Inflammatory macrophage treated with lipopolysaccharide for 1 hour (primary cell): ENCODE measurements at regions not wholly inside any gene's neighbourhood (a gene's known extent, or its start where the extent isn't known, plus 50 kb on each side); places are given as distances from the start of the nearest gene placed in this dataset.

Source experiments
- DNase-seq, 2 donors: peaks; one replicate each; pipeline ENCODE4 v3.0.0-alpha.2; 2020 to 2022

DNA sequence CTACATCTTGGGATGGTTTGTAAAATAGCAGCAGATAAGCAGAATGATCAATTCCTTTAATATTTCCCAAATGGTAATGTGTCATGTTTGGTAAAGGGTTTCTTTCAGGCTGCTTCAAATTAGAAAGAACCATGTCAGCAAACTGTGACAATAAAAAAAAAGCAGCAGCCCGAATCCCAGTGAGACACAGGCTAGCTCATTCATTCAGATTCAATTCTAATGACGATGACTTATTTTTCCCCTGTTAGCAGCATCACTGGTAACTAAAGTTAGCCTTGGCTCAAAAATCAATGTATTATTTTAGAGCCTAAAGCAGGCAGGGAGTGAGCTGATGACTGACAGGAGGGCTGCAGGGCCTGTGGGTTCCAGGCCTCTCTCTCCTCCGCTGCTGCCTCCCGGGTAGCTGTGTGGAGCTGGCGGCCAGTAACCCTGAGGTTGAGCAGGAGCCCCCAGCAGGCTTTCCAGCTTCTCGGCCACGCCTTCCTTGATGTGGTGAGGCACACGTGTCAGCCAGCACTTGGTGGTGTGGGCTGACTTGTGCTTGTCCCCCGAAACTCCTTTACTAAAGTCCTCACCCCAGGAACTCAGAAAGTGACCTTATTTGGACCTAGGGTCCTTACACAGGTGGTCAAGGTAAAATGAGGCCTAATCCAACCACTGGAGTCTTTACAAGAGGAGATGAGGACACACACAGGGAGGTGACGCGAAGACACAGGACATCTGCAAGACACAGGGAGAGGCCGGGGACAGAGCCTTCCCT, 120.5 kb upstream of the HS6ST1 start:
- DNase-seq: no peak

DNA sequence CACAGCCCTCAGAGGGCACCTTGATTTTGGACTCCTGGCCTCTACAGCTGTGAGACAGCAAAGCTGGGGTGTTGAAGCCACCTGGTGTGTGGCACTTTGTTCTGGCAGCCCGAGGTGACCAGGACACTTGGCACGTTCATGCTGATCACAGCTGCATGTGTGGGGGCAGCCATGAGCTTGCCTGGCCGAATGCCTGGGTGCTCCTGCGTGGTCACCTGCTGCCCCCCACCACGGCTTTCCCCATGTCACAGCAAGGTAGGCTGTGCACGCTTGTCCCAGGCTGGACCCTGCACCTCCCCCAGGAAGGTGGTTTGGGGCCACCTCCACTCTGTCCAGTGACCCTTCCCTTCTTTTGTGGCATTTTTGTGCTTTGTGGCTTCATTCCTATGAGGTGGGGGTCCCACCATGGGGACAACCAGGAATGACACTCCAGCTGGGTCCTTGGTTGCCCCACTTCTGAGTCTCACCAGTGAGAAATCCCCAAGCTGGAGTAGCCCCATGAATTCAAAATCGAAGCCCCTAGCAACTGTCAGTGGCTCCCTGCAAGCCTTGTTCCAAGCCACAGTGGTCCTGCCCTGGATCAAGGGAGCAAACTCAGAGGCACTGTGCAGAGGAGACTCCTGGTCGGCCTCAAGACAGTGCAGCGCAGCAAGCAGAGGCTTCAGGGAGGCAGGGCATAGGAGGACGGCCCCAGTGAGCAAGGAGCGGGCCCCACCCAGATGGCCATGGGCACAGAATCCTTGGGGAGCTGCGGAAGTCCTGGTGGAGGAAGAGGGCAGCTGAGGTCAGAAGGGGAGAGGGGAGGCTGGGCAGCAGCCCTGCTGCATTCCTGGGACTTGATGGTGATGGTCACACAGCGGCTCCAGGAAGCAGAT, 121.4 kb upstream of the HS6ST1 start:
- no peak for DNase-seq

- DNase-seq: no peak
Measured at GRCh38 chr2:128440666-128441340, 122.1 kb upstream of the HS6ST1 start.

GRCh38 chr2:128441341-128442052, 122.8 kb upstream of the HS6ST1 start:
- DNase-seq: no peak

DNA sequence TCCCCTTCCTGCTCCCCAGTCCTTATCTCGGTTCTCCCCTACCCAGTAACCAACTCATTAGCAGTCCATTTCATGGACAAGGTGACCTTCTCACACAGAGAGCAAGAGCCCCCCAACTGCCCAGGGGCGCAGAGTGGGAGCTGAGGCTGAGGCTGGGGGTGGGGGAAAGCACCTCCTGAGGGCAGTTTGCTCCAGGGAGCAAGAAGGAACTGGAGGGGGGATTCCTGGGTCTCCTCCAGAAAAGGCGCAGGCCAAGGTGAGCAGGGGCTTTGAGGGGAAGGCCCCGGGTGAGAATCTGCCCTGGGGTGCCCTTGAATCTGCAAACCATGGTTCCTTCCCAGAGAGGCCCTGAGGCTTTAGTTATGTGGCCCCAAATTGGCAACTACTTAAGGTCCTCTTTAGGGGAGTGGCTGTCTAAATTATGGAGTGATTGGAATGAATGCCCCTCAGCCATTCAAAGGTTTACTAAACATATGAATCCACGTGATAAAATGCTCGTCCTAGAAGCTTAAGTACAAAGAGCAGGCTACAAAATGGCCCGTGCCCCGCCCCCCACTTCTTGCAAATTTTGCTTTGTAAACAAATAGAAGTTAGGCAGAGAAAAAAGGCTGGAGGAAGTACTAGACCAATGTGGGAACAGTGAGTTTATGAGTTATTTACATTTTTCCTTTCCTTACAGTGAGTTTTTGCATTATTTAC, 123.5 kb upstream of the HS6ST1 start:
- DNase-seq: peak; percentile 52 to 59

- DNase-seq: peak; percentile 63 to 75
Measured at GRCh38 chr2:128442891-128443302, 124.2 kb upstream of the HS6ST1 start.

- DNase-seq: no peak
Measured at GRCh38 chr2:128444121-128444771, 125.6 kb upstream of the HS6ST1 start.

DNA sequence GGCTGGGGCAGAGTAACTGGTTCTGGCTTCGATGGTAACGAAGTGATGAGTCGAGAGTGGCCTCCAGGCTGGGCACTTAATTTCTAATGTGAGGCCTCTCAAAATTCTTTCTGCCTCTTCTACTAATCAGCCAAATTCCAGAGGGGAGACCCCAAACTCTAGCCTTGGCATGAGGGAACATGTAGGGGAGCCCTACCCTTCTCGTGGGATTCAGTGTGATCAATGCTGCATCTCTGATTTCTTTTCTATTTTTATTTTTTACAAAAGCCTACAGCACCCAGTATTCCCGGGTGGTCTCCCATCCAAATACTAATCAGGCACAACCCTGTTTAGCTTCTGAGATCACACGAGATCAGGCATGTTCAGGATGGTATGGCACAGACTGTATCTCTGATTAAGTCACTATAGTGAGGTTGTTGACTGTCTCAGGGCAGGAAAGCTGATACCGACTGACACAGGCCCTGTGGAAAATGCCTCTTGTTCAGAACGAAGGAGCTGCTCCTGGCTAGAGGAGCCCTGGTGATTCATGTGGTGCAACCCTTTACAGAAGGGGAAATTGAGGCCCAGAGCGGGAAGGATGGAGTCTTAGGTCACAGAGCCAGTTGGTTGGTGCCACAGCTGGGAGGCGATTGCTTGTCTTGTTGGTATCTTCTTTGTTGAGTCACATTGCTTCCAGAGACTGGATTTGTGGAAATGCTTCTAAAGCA, 126.3 kb upstream of the HS6ST1 start:
- no peak for DNase-seq

GRCh38 chr2:128445523-128445900, 126.8 kb upstream of the HS6ST1 start:
- no peak for DNase-seq

DNA sequence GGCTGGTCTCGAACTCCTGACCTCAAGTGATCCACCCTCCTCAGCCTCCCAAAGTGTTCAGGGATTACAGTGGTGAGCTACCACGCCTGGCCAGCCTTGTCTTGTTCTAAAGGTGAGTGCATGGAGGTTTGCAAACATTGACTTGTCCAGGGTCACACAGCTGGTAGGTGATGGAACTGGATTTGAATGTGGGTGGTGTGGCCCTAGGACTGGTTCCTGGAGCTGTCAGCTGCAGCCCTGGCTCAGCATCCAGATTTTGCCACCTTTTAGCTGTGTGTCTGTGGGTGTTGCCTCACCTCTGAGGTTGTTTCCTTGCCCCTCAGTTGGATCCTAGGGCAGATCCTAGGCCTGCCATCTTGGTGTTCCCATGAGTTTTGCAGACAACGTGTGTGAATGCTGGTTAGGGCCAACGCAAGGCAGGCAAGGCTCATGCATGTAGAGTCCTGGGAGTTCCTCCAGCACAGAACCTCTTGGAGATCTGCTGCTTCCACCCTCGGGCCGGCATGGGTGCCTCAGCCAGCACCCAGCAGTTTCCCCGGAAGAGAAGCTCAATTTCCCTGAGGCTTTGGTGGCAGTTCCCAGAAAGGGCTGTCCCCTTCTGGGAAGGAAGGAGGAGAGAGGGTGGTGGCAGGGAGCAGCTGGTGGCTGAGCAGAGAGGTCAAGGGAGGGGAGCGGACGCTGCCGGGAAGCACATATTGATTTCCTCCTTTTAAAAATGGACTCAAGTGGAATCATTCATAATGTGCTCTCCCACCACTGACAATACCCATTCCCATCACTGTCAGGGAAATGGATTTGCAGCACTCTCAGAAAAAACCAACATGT, 127.6 kb upstream of the HS6ST1 start:
- no peak for DNase-seq

DNA sequence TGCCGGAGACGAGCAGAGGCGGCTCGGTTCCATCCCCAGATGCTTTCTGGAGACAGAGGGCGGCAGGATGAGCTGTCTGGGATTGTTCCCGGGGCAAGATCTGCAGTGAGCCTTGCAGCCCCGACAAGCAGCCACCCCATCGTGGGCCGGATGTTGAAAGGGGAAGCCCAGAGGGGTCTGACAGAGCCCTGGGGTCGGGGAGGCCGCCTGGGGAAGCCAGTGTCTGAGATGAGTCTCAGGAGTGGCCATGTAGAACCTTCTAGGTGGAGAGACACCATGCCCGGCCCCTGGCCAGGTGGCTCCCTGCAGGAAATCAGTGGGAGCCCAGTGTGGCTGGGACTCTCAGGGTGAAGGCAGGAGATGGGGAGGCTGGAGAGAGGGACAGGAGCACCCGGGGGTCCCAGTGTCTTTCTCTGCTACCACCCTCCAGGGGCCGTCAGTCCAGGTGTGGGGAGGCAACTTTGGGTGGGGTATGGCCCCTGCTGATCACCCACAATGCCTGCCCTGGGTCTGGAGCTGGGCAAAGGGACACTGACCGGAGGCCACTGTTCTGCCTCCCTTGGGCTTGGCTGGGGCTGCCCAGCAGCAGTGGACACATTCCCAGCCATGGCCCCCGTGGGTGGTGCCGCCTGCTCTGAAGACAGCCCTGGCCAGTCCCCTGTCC, 128.3 kb upstream of the HS6ST1 start:
- DNase-seq: no peak

DNA sequence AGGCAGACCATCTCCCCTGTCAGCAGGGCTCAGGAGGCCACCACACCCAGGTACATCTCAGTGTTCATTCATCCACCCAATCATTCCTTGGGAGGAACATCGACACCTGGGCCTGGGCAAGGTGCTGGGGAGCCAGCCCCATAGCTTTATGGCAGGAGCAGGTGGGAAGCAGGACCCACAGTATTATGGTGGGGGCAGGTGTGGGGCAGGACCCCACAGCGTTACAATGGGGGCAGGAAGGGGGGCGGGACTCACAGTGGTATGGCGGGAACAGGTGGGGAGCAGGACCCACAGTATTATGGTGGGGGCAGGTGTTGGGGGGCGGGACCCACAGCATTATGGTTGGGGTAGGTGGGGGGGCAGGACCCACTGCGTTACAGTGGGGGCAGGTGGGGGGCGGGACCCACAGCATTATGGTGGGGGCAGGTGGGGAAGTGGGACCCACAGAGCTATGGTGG, 128.9 kb upstream of the HS6ST1 start:
- DNase-seq: no peak

DNA sequence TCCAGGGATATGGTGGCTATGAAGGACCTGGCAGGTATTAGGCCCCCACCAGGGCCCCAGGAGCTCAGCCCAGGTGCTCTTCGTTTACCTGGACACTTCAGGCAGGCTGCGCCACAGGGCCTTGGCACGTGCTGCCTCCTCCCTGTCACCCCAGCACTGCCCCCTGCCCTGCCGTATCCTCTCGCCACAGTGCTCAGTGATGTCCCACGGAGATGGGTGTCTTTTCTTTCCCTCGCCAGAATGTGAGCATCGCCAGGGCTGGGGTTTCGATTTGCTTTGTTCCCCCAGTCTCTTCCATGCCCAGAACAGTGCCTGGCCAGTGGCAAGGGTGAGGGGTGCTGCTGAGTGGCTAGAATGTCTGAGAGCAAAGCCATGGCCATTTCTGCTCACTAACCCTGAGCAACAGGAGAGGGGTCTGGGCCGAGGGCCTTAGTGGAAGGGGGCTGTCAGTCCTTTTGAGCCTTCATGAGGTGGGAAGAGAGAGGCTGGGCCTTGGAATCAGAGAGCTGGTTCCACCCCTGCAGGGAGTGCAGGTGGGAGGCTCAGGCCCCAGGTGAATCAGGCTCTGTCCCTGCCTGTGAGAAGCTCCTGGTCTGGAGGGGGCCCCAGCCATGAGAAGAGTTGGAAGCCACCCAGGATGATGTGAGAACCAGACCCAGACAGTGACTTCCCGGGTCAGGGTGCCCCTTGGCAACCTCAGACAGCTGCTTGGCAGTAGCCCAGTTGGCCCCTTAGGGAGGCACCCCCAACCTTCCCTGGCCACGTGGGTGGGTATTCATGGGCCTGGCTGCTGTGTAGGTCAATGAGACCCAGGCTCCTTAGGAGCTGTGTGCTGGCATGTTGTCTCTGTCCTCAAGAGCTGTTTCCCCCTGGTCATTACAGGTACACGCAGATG, 129.9 kb upstream of the HS6ST1 start:
- DNase-seq: no peak

- no peak for DNase-seq
Measured at GRCh38 chr2:128449226-128450061, 130.8 kb upstream of the HS6ST1 start.

DNA sequence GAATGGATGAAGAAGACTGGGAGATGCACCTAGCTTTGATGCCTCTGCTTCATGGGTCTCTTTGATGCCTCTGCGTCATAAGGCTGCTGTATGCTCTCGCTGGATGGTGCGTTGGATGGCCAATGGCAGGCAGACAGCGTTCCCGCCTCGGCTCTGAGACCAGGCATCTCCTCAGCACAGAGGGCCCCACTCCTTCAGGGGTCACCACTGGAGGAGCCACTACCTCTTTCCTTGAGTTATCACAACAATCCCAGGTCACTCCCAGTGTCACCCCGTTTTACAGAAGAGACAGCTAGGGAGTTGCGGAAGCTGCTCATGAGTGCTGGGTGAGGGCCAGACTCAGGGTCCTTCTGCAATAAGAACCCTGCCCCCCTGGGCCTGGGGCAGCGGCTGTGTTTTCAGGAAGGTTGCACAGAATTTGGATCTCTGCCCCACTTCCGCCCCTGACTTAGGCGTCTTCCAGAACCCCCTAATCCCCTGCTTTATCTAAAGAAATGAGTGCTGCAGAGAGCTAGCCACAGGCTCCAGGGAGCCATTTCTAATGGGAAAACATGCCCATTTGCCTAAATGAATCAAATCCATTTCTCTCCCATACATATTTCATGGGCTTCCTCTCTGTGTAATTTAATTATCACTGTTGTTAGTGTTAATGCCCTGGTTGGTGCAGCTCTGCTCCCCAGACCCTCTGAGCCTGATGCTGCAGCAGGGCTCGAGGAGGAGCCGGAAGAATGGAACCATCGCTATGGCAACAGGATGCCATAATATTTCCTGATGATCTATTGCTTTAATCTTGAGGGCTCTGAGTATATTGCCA, 131.8 kb upstream of the HS6ST1 start:
- DNase-seq: no peak
